ENCODE measurements at regions not wholly inside any gene's neighbourhood (a gene's known extent, or its start where the extent isn't known, plus 50 kb on each side); places are given as distances from the start of the nearest gene placed in this dataset.

DNA sequence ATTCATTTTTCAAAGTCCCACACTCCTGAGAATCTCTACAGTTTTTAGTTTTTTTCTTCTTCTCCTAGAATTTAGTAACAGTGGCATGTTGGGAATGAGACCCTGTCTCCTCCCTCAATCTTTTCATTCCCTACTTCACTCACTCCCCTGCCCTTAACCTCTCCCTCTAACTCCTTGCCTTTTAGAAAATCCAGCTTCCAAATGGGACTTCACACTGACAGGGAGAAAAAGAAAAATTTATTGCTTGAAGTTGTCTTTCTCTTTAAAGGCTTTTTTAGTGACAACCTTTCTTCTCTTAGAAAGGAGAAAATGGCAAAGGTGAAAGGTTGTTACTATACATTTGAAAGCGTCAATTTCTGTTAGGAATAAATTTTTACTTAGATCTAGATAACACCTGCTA lies 359.2 kb downstream of the CDH7 start:
- TF ChIP-seq POLR2AphosphoS5 (IDR thresholded peaks at IDR 0.05) = no peak
- no peak for TF ChIP-seq POLR2A (IDR thresholded peaks at IDR 0.05)
- TF ChIP-seq CTCF (IDR thresholded peaks at IDR 0.05) = no peak
- no peak for TF ChIP-seq EP300 (IDR thresholded peaks at IDR 0.05)
- Histone ChIP-seq H3K27ac (no peak overlapping the region), H3K4me1 (no peaks in the 10 kb centered on the region), H3K27me3 (no peaks in the 10 kb centered on the region), H3K9me3 (no peaks in the 10 kb centered on the region), H3K36me3 (no peaks in the 10 kb centered on the region), H3K4me3 (no peak overlapping the region)
- DNase-seq = no peak
- ATAC-seq (ENCODE audit: low FRiP score in 2 of 2) = no peak
- WGBS, 2 donors = 68 to 80% methylated on average over 1 of the region's 1 CpG

DNA sequence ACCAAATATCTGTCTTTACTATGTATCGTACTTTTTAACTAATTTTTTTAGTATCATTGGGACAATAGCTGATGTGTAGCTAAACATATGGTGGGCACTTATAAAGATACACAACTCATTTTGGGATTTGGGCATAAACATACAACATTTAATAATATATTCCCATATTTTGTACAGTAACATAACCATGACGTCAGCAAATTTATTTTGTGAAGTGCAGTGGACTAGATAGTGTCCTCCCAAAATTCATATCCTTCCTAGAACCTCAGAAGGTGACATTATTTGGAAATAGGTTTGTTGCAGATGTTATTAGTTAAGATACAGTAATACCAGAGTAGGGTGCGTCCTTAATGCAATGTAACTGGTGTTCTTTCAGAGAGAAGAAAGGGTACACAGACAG lies 356.7 kb downstream of the CDH7 start:
- DNase-seq (no peak), ATAC-seq (ENCODE audit: low FRiP score in 2 of 2) (no peak)
- Histone ChIP-seq H3K27ac (no peak overlapping the region), H3K27me3 (no peaks in the 10 kb centered on the region), H3K4me1 (no peaks in the 10 kb centered on the region), H3K4me3 (no peak overlapping the region), H3K36me3 (no peaks in the 10 kb centered on the region), H3K9me3 (no peaks in the 10 kb centered on the region)
- WGBS, 2 donors = 83 to 87% methylated on average over 3 of the region's 3 CpGs
- TF ChIP-seq POLR2AphosphoS5 (IDR thresholded peaks at IDR 0.05) = no peak

- TF ChIP-seq CTCF (IDR thresholded peaks at IDR 0.05) = no peak
- TF ChIP-seq EP300 (IDR thresholded peaks at IDR 0.05) = no peak
- Histone ChIP-seq H3K27ac (no peak overlapping the region), H3K36me3 (no peaks in the 10 kb centered on the region), H3K27me3 (no peaks in the 10 kb centered on the region), H3K4me3 (no peak overlapping the region), H3K4me1 (no peaks in the 10 kb centered on the region), H3K9me3 (no peaks in the 10 kb centered on the region)
- no peak for DNase-seq
- no peak for ATAC-seq (ENCODE audit: low FRiP score in 2 of 2)
- 56 to 58% methylated on average over 4 of the region's 4 CpGs for WGBS, 2 donors
Observed at GRCh38 chr18:66105016-66105415, 354.2 kb downstream of the CDH7 start.

GRCh38 chr18:66103550-66103949 lies 352.7 kb downstream of the CDH7 start:
- DNase-seq (no peak), ATAC-seq (ENCODE audit: low FRiP score in 2 of 2) (no peak)
- WGBS, 2 donors = 69 to 84% methylated on average over 2 of the region's 2 CpGs
- Histone ChIP-seq H3K9me3 (no peaks in the 10 kb centered on the region), H3K36me3 (no peaks in the 10 kb centered on the region), H3K4me1 (no peaks in the 10 kb centered on the region), H3K27ac (no peak overlapping the region), H3K4me3 (no peak overlapping the region), H3K27me3 (no peaks in the 10 kb centered on the region)
- no peak for TF ChIP-seq POLR2A (IDR thresholded peaks at IDR 0.05)
- TF ChIP-seq CTCF (IDR thresholded peaks at IDR 0.05) = no peak
- TF ChIP-seq POLR2AphosphoS5 (IDR thresholded peaks at IDR 0.05) = no peak
- TF ChIP-seq EP300 (IDR thresholded peaks at IDR 0.05) = no peak

- WGBS, 2 donors = 85 to 87% methylated on average over 2 of the region's 2 CpGs
- no peaks in the 10 kb centered on the region for H3K36me3 ChIP-seq
- H3K4me3 ChIP-seq = no peak overlapping the region
- ATAC-seq (ENCODE audit: low FRiP score in 2 of 2) (no peak), DNase-seq (no peak)
- H3K27me3 ChIP-seq = no peaks in the 10 kb centered on the region
- TF ChIP-seq POLR2A (IDR thresholded peaks at IDR 0.05) (no peak), EP300 (IDR thresholded peaks at IDR 0.05) (no peak), CTCF (IDR thresholded peaks at IDR 0.05) (no peak), POLR2AphosphoS5 (IDR thresholded peaks at IDR 0.05) (no peak)
- no peaks in the 10 kb centered on the region for H3K9me3 ChIP-seq
- no peaks in the 10 kb centered on the region for H3K4me1 ChIP-seq
- no peak overlapping the region for H3K27ac ChIP-seq
Observed at GRCh38 chr18:66083078-66083477, 332.3 kb downstream of the CDH7 start.
